H9 (cell line): ENCODE measurements at regions not wholly inside any gene's neighbourhood (a gene's known extent, or its start where the extent isn't known, plus 50 kb on each side); places are given as distances from the start of the nearest gene placed in this dataset.

Source experiments
- DNase-seq: peaks from one replicate; pipeline ENCODE4 v3.0.0-alpha.2; 2017
- H2AFZ ChIP-seq: one replicate; pipeline ENCODE4 v1.6.1; 2013; ENCODE audit warnings: mild to moderate bottlenecking, low read length, control low read depth, moderate library complexity
- H2AK5ac ChIP-seq: 2 replicates; pipeline ENCODE4 v1.6.1; 2013; ENCODE audit warnings: low read length, control low read depth, mixed read lengths; ENCODE audit not compliant: insufficient read length
- H2BK120ac ChIP-seq: one replicate; pipeline ENCODE4 v1.6.1; 2013; ENCODE audit warnings: low read depth, mild to moderate bottlenecking, low read length, control low read depth, inconsistent platforms; ENCODE audit not compliant: poor library complexity, severe bottlenecking
- H2BK12ac ChIP-seq: 2 replicates; pipeline ENCODE4 v1.6.1; 2013; ENCODE audit warnings: low read length, control low read depth, mixed read lengths, low read depth; ENCODE audit not compliant: insufficient read length
- H2BK15ac ChIP-seq: 2 replicates; pipeline ENCODE4 v1.6.1; 2013; ENCODE audit warnings: low read depth, low read length, control low read depth
- H2BK20ac ChIP-seq: one replicate; pipeline ENCODE4 v1.6.1; 2013; ENCODE audit warnings: low read depth, mild to moderate bottlenecking, low read length, control low read depth, inconsistent platforms; ENCODE audit not compliant: poor library complexity, severe bottlenecking
- H2BK5ac ChIP-seq: 2 replicates; pipeline ENCODE4 v1.6.1; 2013; ENCODE audit warnings: low read length, control low read depth, mixed read lengths; ENCODE audit not compliant: insufficient read length
- H3K14ac ChIP-seq: 2 replicates; pipeline ENCODE4 v1.6.1; 2013; ENCODE audit warnings: low read length, control low read depth; ENCODE audit not compliant: insufficient read depth
- H3K18ac ChIP-seq: 2 replicates; pipeline ENCODE4 v1.6.1; 2013; ENCODE audit warnings: low read depth, mild to moderate bottlenecking, mixed read lengths, low read length, control low read depth; ENCODE audit not compliant: insufficient read length
- H3K23ac ChIP-seq: 2 replicates; pipeline ENCODE4 v1.6.1; 2013; ENCODE audit warnings: low read length, control low read depth, mixed read lengths, low read depth; ENCODE audit not compliant: insufficient read length
- H3K23me2 ChIP-seq: 2 replicates; pipeline ENCODE4 v1.6.1; 2013; ENCODE audit warnings: low read depth, mild to moderate bottlenecking, mixed read lengths, low read length, control low read depth; ENCODE audit not compliant: insufficient read length, poor library complexity, severe bottlenecking
- H3K27ac ChIP-seq: 2 replicates; pipeline ENCODE4 v1.5.1; 2013; ENCODE audit warnings: low read length, control low read depth, mixed read lengths, low read depth; ENCODE audit not compliant: insufficient read length
- H3K27me3 ChIP-seq: 2 replicates; pipeline ENCODE4 v1.6.1; 2013; ENCODE audit warnings: low read length, control low read depth, inconsistent platforms; ENCODE audit not compliant: insufficient read depth
- H3K4ac ChIP-seq: 2 replicates; pipeline ENCODE4 v1.6.1; 2013; ENCODE audit warnings: low read depth, mild to moderate bottlenecking, control low read depth, inconsistent platforms, low read length, moderate library complexity
- H3K4me1 ChIP-seq: 2 replicates; pipeline ENCODE4 v1.6.1; 2013; ENCODE audit warnings: low read length, control low read depth, inconsistent platforms; ENCODE audit not compliant: insufficient read depth
- H3K4me2 ChIP-seq: 2 replicates; pipeline ENCODE4 v1.6.1; 2013; ENCODE audit warnings: low read length, control low read depth, mixed read lengths; ENCODE audit not compliant: insufficient read length, insufficient read depth
- H3K56ac ChIP-seq: 2 replicates; pipeline ENCODE4 v1.6.1; 2013; ENCODE audit warnings: low read depth, mild to moderate bottlenecking, mixed read lengths, low read length, control low read depth; ENCODE audit not compliant: insufficient read length
- H3K79me1 ChIP-seq: 2 replicates; pipeline ENCODE4 v1.6.1; 2013; ENCODE audit warnings: low read depth, mild to moderate bottlenecking, moderate library complexity, low read length, control low read depth, inconsistent platforms; ENCODE audit not compliant: insufficient read depth, poor library complexity, severe bottlenecking
- H3K79me2 ChIP-seq: 2 replicates; pipeline ENCODE4 v1.6.1; 2013; ENCODE audit warnings: low read length, control low read depth, inconsistent platforms; ENCODE audit not compliant: insufficient read depth
- H3K9ac ChIP-seq: 2 replicates; pipeline ENCODE4 v1.6.1; 2013; ENCODE audit warnings: low read length, control low read depth, mixed read lengths; ENCODE audit not compliant: insufficient read length; ENCODE audit errors: extremely low read depth
- H3K9me3 ChIP-seq: one replicate; pipeline ENCODE4 v1.6.1; 2013; ENCODE audit warnings: low read depth, low read length, inconsistent platforms; ENCODE audit not compliant: control insufficient read depth
- H3T11ph ChIP-seq: one replicate; pipeline ENCODE4 v1.6.1; 2013; ENCODE audit warnings: mild to moderate bottlenecking, low read length, control low read depth, inconsistent platforms
- H4K20me1 ChIP-seq: one replicate; pipeline ENCODE4 v1.6.1; 2013; ENCODE audit not compliant: control insufficient read depth, insufficient read length, insufficient read depth
- H4K5ac ChIP-seq: 2 replicates; pipeline ENCODE4 v1.6.1; 2013; ENCODE audit warnings: low read depth, mild to moderate bottlenecking, mixed read lengths, low read length, control low read depth; ENCODE audit not compliant: insufficient read length
- H4K8ac ChIP-seq: replicated peaks from 2 replicates; pipeline ENCODE4 v1.6.1; 2013; ENCODE audit warnings: low read length, control low read depth, mixed read lengths, low read depth; ENCODE audit not compliant: insufficient read length
- H4K91ac ChIP-seq: 2 replicates; pipeline ENCODE4 v1.6.1; 2013; ENCODE audit warnings: low read depth, mild to moderate bottlenecking, moderate library complexity, mixed read lengths, low read length, control low read depth; ENCODE audit not compliant: insufficient read length
- H3K27ac Mint-ChIP-seq, 3 experiments: 2 replicates in 2 of 3; 3 replicates in 1 of 3; pipeline ENCODE4 v1.8.0; 2020 to 2021; ENCODE audit warnings: mixed read lengths in 3 of 3, mild to moderate bottlenecking in 1 of 3, moderate library complexity in 1 of 3
- H3K27me3 Mint-ChIP-seq: 2 replicates; pipeline ENCODE4 v1.8.0; 2021; ENCODE audit warnings: low read depth, mild to moderate bottlenecking, moderate library complexity, mixed read lengths
- H3K36me3 Mint-ChIP-seq, 3 experiments: 2 replicates in 2 of 3; 3 replicates in 1 of 3; pipeline ENCODE4 v1.8.0; 2020 to 2021; ENCODE audit warnings: low read depth in 3 of 3, mixed read lengths in 3 of 3; ENCODE audit not compliant: insufficient read depth in 1 of 3
- H3K4me1 Mint-ChIP-seq, 2 experiments: 2 replicates each; pipeline ENCODE4 v1.8.0; 2020; ENCODE audit warnings: mixed read lengths in 2 of 2
- H3K4me3 Mint-ChIP-seq, 2 experiments: 2 replicates in 1 of 2; 3 replicates in 1 of 2; pipeline ENCODE4 v1.8.0; 2020 to 2021; ENCODE audit warnings: mild to moderate bottlenecking in 2 of 2, mixed read lengths in 2 of 2, moderate library complexity in 1 of 2
- H3K9me3 Mint-ChIP-seq, 2 experiments: 2 replicates in 1 of 2; 3 replicates in 1 of 2; pipeline ENCODE4 v1.8.0; 2020; ENCODE audit warnings: mild to moderate bottlenecking in 2 of 2, mixed read lengths in 2 of 2, moderate library complexity in 1 of 2
- CTCF ChIP-seq: fragments of 200-600 bp; sonication (generic); conservative IDR thresholded peaks from 3 replicates; pipeline ENCODE4 v1.8.0; 2021; ENCODE audit warnings: antibody characterized with exemption, mild to moderate bottlenecking
- WGBS: extraction: QIAGEN DNeasy Blood & Tissue Kit; methylation state at CpG from one replicate; pipeline ENCODE4 v1.1.7; 2013; ENCODE audit warnings: missing lambda C conversion rate, low lambda C conversion rate, mixed read lengths; ENCODE audit not compliant: insufficient read length; ENCODE audit errors: extremely low coverage; 5-methylcytosine and 5-hydroxymethylcytosine counted together

DNA sequence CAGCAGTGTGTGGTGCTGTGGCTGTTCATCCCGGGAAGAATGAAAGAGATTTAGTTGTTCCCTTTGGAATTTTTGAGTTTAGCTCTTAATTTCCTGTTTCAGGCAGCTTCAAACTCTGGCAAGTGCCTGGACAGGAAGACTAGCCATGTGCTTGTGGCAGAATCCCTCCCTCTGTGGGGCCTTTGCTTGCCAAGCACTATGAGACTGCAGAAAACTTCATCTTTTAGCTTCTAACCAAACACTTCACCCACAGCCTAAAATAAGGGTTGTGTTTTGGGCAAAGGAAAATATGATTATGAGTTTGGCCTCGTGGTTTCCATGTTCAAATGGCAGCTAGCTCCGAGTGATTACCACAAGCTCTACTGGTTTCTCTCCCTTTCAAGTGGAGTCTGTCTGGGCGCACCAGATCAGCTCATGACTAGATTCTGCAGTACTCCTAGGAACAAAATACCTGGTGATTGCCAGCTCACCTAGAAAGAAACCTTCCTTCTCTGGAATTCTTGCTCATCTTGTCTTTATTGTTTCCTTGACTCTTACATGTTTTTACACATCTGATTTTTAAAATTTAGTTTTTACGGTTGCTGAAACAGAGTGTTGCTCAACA is 707.5 kb downstream of the SLITRK6 start:
- Histone ChIP-seq H3K79me1 (no peaks in the 10 kb centered on the region), H3K23me2 (no peaks in the 10 kb centered on the region), H3K23ac (no peak overlapping the region), H3K79me2 (no peaks in the 10 kb centered on the region), H2BK15ac (no peak overlapping the region), H2AFZ (no peak overlapping the region), H2BK20ac (no peak overlapping the region), H2BK12ac (no peak overlapping the region), H4K20me1 (no peaks in the 10 kb centered on the region), H4K91ac (no peak overlapping the region), H2BK5ac (no peak overlapping the region), H2BK120ac (no peak overlapping the region), H3K56ac (no peak overlapping the region), H3K27me3 (no peaks in the 10 kb centered on the region; the same call in 1 of the 2 replicates), H4K5ac (no peak overlapping the region), H3K4ac (no peak overlapping the region), H3K18ac (no peak overlapping the region), H3K4me2 (no peak overlapping the region), H4K8ac (no peak overlapping the region), H3K27ac (no peak overlapping the region), H2AK5ac (no peak overlapping the region), H3K14ac (no peak overlapping the region), H3T11ph (no peak overlapping the region), H3K9me3 (no peaks in the 10 kb centered on the region), H3K9ac (no peak overlapping the region), H3K4me1 (no peaks in the 10 kb centered on the region)
- Mint-ChIP-seq H3K4me3 (no peak overlapping the region), H3K9me3 (no peaks in the 10 kb centered on the region), H3K36me3 (peaks cover 0 to 5% (median 0%) of the 10 kb centered on the region in 3 experiments; a peak in 1 of 7 replicates), H3K27me3 (no peaks in the 10 kb centered on the region), H3K27ac (no peak overlapping the region), H3K4me1 (no peaks in the 10 kb centered on the region)
- DNase-seq, result no peak
- no peak for TF ChIP-seq CTCF
- WGBS, result no CpG with 5 or more reads among the region's 5 CpGs
